Left renal cortex interstitium (tissue), 4 donors: ENCODE measurements at regions not wholly inside any gene's neighbourhood (a gene's known extent, or its start where the extent isn't known, plus 50 kb on each side); places are given as distances from the start of the nearest gene placed in this dataset.
"Not testable (repeated sequence)": the region's sequence is repeated elsewhere in the genome, so short reads cannot be mapped to it uniquely, and the experiment has no call there.

Experiments
- DNase-seq, 4 donors: peaks; one replicate each; pipeline ENCODE4 v3.0.0-alpha.2; 2013; ENCODE audit warnings: low read depth in 4 of 4, low spot score in 2 of 4, missing footprints in 1 of 4

DNA sequence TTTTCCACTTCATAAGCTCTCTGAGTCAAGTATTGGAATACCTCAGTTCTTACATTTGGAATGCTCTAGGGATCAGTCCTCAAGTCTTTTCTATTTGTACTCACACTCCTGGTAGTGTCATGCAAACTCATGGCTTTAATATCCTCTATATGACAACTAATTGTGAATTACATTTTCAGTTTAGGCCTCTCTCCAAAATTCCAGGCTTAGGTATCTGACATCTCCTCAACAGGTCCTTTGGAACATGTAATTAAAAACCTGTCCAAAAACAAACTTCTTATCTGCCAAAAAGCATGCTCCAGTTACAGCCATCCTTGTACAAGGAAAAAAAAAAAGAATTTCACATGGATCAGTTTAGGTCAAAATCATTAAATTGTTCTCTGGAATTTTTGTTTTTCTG, 1336.2 kb upstream of the NRXN1 start:
- DNase-seq: no peak

DNA sequence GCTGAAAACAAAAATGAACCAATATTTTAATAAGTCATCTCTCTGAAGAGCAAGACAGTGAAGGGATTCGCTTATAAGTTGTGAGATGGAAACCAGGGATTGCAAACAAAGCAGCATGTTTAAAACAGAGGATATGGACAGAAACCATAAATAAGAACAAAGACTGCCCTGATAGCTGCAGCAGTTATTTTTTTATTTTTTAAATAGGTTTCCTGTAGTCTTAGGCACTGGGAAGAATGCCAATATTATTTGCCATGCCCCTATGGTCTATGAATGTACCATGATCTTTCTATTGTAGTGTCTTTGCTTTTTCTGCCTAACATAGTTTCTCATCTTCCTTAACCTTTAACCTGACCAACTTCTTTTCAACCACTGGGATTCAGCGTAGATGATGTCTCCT, 1334.0 kb upstream of the NRXN1 start:
- DNase-seq: no peak

DNA sequence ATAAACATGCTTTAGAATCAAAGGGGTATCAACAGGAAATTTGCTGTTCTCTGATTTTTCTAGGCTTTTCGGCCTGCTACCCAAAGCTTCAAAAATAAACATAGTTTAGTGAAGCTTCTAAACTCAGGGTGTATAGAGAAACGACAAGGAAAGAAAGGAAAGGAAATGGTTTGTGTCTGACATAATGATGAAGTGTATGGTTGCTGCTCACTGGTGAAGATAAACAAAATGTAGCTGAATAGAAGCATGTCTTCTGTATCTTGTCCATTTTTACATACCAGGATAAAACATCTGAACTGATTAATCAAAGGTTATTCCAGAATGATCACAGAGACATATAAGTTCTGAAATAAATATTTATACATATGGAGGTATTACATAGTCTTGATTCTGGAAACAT, 1324.6 kb upstream of the NRXN1 start:
- no peak for DNase-seq

DNA sequence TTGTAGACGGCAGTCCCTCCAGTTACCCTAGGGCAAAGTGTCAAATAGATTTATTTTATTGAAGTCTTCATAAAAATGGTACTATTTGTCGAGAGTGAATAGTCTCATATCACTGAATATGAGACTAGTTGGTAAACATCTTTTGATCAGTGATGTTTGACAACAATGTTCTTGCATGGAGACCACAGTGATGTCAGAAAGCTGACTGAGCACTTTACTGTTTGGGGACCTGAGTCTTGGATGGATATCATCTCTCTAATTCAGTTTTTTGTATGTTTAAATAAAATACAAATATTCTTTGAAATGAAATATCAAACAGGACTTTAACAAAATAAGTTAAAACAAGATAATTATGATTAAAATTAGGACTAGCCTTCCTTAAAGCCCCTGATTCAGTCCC, 1315.4 kb upstream of the NRXN1 start:
- no peak for DNase-seq

DNA sequence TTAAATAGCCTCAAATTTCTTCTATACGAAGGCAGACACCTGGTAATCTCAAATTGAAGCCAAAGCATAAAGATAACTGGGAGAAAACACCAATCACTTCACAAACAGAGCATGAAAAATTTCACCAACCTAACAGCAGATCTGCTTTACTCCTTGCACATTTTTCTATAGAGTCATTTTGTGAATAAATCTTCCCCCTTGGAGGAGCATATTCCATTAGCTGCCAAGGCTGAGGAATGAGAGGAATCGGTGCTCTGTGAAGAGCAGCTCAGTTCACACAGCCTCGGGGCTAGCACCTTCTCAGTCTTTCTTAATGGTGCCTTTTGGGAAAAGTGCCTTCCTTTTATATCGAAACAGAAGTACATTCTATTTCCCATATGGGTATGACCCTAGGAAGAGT, 1313.7 kb upstream of the NRXN1 start:
- no peak for DNase-seq

DNA sequence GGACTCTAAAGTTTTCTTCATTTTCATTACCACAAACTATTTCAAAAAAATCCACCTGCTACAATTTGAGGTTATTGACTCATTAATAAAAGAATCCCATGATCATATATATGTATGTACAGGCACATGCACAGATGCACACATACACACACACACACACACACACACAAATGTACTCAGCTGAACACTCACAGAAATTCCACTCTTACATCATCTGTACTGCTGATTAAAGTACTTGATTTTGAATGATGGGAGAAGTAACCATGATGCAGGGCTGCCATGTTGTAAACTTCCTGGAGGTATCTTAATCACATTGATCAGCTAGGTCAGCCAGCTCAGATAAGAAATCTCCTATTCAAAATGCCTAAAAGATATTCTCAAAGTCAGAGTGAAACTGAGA, 1313.2 kb upstream of the NRXN1 start:
- no peak for DNase-seq

DNA sequence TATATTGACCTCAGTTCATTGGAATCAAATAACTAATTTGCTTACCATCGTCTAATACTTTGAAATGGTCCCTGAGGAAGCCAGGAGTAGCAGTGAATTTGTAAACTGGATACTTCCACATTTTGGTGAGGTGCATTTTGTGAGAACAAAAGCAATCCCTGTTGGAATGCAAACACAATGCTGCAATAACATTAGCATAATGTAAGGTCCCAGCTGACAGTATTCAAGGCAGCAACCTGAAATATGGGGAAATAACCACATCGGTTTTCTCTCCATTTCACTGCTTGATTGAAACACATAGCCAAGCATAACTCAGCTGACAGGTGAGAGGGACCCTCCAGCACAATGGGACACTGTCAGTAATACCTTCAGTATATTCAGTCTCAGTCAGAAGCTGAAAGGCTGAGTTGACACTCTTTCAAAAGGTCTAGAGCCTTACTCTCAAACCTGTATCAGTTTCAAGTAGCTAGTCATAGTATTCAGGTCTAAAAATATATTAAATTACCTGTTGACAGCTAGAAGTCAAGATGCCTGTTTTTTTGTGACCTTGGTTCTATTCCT, 1311.9 kb upstream of the NRXN1 start:
- no peak for DNase-seq

DNA sequence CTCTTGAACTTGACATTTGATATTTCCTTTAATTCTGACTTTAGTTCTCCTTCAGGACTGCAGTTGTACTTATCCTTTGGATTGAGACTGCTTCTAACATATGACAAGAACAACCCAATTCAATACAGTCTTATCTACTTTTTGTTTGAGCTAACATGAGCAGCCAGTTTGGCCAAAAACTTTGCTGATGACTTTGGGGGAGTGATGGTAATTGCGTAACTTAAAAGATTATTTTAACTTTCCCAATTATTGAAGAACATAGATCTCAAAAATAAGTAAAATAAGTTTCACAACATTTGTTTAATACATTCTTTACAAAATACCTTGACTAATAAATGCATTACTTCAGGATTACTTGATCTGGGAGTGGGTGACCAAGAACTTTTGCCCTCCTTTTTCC, 1311.1 kb upstream of the NRXN1 start:
- DNase-seq: no peak

DNA sequence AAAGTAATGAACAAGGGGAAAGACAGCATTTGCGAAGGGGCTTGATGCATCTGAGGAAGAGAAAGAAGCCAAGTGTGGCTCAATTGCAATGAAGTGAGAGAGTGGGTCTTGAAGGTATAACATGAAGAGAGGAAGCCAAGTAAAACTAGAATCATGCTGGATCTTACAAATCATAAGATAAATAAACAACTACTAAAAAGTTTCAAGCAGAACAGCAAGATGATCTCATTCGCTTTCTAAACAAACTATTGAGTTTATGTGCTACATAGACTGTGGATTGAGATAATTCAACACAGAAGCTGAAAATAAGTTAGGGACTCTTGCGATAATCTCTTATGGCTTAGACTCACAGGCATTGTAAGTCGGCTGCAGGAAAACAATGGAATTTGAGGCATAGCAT, 1310.5 kb upstream of the NRXN1 start:
- no peak for DNase-seq

DNA sequence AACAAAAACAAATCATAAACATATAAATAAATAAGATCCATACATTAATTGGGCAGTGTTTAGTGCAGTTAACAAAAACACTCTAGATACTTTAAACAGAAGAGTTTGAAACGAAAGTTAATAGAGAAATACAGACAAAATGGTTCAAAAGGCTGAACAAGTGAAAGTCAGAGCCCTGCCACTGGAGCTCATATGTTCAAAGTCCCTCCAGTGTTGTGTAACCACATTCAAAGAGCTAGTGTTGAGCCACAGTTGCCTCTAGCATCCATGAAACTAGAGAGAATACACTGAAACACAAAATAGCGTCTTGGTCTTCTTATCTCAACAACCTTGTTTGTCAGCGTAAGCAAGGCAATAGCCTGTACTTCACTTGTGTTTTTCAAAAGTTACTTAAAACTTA, 1309.8 kb upstream of the NRXN1 start:
- DNase-seq: no peak

DNA sequence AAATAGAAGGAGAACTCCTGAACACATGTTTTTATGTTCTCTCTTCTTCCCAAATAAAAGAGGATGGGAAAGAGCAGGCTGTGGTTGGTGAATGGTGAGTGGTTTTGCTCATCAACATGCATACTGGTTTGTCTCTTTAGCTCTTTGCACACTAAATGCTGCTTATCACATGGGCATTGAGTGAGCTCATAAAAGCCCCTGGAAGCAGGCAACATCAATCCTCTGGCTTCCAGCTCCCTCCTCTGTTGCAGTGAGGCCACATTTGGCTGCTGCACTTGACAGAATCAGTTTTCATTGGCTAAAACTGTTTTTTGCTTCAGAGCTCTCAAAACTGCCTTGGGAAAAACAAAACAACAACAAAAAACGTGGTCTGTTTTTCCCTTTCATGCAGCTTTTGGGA, 1308.2 kb upstream of the NRXN1 start:
- no peak for DNase-seq

DNA sequence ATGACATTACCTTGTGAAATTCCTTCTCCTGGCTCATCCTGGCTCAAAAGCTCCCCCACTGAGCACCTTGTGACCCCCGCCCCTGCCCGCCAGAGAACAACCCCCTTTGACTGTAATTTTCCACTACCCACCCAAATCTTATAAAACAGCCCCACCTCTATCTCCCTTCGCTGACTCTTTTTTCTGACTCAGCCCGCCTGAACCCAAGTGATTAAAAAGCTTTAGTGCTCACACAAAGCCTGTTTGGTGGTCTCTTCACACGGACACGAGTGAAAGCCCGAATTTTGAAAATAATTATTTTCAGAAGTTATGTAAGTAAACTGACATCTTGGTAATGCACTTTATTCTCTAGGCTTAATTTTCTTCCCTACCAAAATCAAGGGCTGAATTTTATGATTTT, 1305.9 kb upstream of the NRXN1 start:
- DNase-seq: not testable (repeated sequence)

DNA sequence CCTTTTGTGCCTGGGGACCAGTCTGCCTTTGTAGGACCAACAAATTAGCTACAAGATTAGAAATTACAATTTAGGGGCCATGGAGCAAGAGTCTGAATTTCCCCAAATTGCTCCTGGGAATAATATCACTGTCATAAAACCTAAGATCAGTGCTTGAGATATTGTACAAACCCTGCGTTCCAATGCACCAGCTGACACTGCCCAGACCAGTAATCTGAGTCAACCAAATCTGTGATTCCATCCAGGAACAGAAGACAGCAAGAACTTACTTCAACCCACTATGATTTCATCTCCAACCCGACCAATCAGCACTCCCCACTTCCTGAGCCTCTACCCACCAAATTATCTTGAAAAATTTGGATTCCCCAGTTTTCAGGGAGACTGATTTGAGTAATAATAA, 1305.0 kb upstream of the NRXN1 start:
- DNase-seq: no peak

DNA sequence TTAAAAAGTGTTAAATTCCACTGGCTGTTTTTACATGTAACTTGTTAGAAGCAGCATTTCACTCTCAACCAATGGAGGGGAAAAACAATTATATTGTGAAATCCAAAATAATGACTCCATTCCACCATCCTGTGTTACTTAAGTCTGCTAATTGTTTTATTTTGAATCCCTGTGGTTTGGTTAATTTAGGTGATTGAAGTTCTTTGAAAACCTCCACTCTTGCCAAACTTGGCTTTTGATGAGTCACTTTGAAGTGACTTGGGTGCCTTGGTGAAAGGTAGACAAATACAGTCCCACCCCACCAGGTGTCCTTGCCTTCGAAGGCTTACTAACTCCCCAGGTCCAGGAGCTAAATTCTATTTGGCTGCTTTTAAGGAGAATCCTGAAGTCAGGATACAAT, 1303.8 kb upstream of the NRXN1 start:
- no peak for DNase-seq

DNA sequence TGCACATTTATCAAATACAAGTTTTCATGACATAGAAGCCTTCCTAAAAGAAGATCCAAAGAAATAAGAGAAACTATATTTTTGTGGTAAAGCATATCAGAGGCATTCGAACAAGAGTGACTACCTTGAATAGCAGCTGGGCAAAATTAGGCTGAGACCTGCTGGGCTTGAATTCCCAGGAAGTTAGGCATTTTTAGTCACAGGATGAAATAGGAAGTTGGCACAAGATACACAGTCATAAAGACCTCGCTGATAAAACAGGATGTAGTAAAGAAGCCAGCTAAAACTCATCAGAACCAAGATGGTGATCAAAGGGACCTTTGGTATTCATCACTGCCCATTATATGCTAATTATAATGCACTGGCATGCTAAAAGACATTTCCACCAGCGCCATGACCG, 1302.3 kb upstream of the NRXN1 start:
- DNase-seq: no peak

DNA sequence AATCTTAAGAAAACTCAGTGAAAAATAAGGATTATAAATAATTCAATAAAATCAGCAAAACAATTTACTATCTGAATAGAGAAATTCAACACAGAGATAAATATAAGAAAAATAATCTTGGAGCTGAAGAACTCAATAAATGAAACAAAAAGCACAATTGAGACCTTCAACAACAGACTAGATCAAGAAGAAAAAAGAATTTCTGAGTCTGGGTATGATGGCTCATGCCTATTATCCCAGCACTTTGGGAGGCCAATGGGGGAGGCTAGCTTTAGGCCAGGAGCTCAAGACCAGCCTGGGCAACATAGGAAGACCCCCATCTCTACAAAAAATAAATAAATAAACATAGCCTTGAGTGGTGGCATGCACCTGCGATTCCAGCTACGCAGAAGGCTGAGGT, 1295.7 kb upstream of the NRXN1 start:
- DNase-seq: no peak

DNA sequence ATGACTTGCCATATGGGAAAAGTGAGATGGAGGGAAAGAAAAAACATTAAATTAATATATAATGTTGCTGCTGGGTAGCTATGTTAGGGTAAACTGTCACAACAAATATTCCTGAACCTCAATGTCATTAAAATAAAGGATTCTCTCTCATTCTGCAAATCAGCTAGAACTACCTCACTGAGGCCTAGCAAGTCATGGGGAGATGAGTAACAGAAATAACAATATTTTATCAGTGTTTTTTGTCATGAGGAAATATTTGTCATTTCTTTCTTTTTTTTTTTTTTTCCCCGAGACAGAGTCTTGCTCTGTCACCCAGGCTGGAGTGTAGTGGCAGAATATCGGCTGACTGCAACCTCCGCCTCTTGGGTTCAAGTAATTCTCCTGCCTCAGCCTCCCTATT, 1282.3 kb upstream of the NRXN1 start:
- no peak for DNase-seq

DNA sequence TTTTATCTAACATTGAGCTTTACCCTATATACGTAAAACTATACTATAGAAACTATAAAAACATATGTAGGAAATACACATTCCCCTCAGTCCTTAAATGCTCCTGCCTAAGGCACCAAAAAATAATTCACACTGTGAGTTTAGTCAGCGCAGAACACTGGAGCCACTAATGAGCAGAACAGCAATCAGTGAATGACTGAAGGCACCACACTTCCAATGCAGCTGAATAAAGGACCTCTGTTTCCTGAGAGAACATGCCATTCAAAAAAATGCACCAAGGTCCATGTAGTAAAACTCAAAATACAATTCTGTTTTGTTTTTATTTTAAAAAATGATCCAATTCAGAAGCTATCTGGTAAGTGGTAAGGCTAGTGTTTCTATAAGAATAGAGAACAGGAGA, 1280.6 kb upstream of the NRXN1 start:
- no peak for DNase-seq

DNA sequence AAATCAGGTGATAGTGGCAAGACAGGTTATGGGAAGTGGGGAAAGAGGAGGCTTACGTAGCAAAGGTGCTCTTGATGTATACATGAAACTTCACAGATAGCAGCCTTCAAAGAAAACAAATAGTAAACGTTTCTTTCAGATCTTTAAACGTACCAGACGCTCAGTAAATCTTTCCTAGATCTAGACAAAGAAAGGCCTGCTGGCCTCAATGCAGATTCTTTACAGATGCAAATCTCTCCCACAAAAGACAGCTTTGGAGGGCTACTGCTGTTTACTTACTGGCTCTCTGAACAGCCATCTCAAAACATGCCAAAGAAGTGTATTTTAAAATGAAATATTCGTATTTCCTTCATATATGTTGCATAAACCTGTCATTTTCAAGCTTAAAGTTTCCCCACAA, 1279.9 kb upstream of the NRXN1 start:
- no peak for DNase-seq

DNA sequence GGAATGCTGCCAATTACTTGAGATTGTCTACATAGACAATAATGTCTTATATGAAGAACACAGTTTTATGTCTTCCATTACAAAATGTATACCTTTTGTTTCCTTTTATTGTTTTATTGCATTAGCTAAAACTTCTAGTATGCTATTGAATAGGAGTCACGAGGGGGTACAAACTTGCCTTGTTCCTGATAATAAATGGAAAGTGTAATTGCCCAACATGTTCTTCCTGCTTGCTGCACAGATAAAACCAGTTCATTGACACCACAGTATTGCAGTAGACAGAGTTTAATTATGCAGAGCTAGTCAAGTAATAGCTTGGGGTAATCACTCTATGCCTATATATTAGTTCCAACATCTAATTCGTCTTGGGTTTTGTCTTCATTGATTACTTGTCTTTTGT, 1276.2 kb upstream of the NRXN1 start:
- no peak for DNase-seq

DNA sequence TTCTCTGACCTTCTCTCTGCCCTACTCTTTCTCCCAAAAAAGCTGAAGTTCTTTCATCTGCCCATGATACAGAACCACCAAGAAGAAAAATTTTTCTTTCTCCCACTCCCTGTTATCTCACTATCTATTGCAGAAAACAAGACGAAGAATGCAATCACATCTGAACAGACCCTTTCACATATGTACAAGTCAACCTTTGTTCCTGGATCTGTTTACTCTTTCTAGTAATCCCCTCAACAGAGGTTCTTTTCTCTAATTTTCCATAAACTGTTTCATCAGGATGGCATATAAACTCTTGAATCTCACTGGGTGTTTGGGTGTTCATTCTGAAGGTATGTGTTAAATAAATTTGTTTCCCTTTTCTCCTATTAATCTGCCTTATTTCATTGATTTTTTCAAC, 1262.7 kb upstream of the NRXN1 start:
- DNase-seq: no peak

DNA sequence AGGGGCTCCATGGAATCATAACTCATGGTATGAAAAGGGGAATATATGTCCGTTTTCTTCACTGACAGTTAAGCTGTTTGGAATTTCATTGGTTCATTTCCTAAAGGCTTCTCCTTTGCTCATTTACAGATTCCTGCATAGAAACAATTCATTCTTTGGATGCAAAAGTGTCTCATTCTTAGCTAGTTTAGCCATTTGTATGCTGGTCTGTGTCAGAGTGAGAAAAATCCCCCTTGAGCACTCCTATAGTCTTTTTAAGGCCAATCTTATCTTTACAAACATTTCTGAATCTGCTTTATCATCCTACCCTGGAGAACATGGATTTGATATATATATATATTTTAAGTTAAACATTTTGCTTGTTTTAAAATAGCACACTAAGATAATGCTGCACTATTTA, 1260.9 kb upstream of the NRXN1 start:
- DNase-seq: no peak

DNA sequence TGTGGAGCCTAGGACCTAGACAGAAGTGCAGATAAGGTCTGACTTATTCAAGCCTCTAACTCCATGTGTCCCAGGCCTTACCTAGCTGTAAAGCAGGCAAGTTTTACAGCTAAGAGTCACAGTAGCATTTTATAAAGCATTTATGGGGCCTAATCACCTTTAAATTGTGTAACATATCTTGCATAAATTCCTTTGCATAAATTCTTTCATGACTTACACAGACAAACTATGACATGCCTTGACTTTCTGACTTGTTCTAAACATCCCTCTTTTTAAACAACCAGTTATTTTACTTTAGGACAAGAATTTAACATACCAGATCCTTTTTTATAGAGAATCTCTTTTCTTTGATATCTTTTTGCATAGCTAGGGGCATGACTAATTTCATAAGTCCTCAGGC, 1257.8 kb upstream of the NRXN1 start:
- DNase-seq: no peak

DNA sequence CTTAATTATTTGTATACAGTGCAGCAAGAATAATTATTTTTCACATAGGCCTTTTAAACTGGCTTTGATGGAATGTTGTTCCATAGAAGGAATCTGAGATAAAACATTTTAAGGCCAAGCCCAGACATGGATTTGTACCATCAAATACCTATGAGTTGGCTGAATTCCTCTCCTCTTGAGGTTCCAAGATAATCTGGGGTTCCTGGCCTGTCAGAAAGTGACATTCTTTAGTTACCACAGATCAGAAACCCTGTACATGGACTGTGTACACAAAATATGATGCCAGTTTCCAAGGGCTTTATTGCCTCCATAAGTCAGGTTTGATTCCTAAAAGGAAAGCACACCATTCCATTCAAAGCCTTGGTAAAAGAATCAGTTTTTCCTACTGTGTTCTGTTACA, 1256.7 kb upstream of the NRXN1 start:
- no peak for DNase-seq
